H9 (cell line): ENCODE measurements at regions not wholly inside any gene's neighbourhood (a gene's known extent, or its start where the extent isn't known, plus 50 kb on each side); places are given as distances from the start of the nearest gene placed in this dataset.

Source experiments
- DNase-seq: peaks from one replicate; pipeline ENCODE4 v3.0.0-alpha.2; 2017
- H2AFZ ChIP-seq: one replicate; pipeline ENCODE4 v1.6.1; 2013; ENCODE audit warnings: mild to moderate bottlenecking, low read length, control low read depth, moderate library complexity
- H2AK5ac ChIP-seq: 2 replicates; pipeline ENCODE4 v1.6.1; 2013; ENCODE audit warnings: low read length, control low read depth, mixed read lengths; ENCODE audit not compliant: insufficient read length
- H2BK120ac ChIP-seq: one replicate; pipeline ENCODE4 v1.6.1; 2013; ENCODE audit warnings: low read depth, mild to moderate bottlenecking, low read length, control low read depth, inconsistent platforms; ENCODE audit not compliant: poor library complexity, severe bottlenecking
- H2BK12ac ChIP-seq: 2 replicates; pipeline ENCODE4 v1.6.1; 2013; ENCODE audit warnings: low read length, control low read depth, mixed read lengths, low read depth; ENCODE audit not compliant: insufficient read length
- H2BK15ac ChIP-seq: 2 replicates; pipeline ENCODE4 v1.6.1; 2013; ENCODE audit warnings: low read depth, low read length, control low read depth
- H2BK20ac ChIP-seq: one replicate; pipeline ENCODE4 v1.6.1; 2013; ENCODE audit warnings: low read depth, mild to moderate bottlenecking, low read length, control low read depth, inconsistent platforms; ENCODE audit not compliant: poor library complexity, severe bottlenecking
- H2BK5ac ChIP-seq: 2 replicates; pipeline ENCODE4 v1.6.1; 2013; ENCODE audit warnings: low read length, control low read depth, mixed read lengths; ENCODE audit not compliant: insufficient read length
- H3K14ac ChIP-seq: 2 replicates; pipeline ENCODE4 v1.6.1; 2013; ENCODE audit warnings: low read length, control low read depth; ENCODE audit not compliant: insufficient read depth
- H3K18ac ChIP-seq: 2 replicates; pipeline ENCODE4 v1.6.1; 2013; ENCODE audit warnings: low read depth, mild to moderate bottlenecking, mixed read lengths, low read length, control low read depth; ENCODE audit not compliant: insufficient read length
- H3K23ac ChIP-seq: 2 replicates; pipeline ENCODE4 v1.6.1; 2013; ENCODE audit warnings: low read length, control low read depth, mixed read lengths, low read depth; ENCODE audit not compliant: insufficient read length
- H3K23me2 ChIP-seq: 2 replicates; pipeline ENCODE4 v1.6.1; 2013; ENCODE audit warnings: low read depth, mild to moderate bottlenecking, mixed read lengths, low read length, control low read depth; ENCODE audit not compliant: insufficient read length, poor library complexity, severe bottlenecking
- H3K27ac ChIP-seq: 2 replicates; pipeline ENCODE4 v1.5.1; 2013; ENCODE audit warnings: low read length, control low read depth, mixed read lengths, low read depth; ENCODE audit not compliant: insufficient read length
- H3K27me3 ChIP-seq: 2 replicates; pipeline ENCODE4 v1.6.1; 2013; ENCODE audit warnings: low read length, control low read depth, inconsistent platforms; ENCODE audit not compliant: insufficient read depth
- H3K4ac ChIP-seq: 2 replicates; pipeline ENCODE4 v1.6.1; 2013; ENCODE audit warnings: low read depth, mild to moderate bottlenecking, control low read depth, inconsistent platforms, low read length, moderate library complexity
- H3K4me1 ChIP-seq: 2 replicates; pipeline ENCODE4 v1.6.1; 2013; ENCODE audit warnings: low read length, control low read depth, inconsistent platforms; ENCODE audit not compliant: insufficient read depth
- H3K4me2 ChIP-seq: 2 replicates; pipeline ENCODE4 v1.6.1; 2013; ENCODE audit warnings: low read length, control low read depth, mixed read lengths; ENCODE audit not compliant: insufficient read length, insufficient read depth
- H3K56ac ChIP-seq: 2 replicates; pipeline ENCODE4 v1.6.1; 2013; ENCODE audit warnings: low read depth, mild to moderate bottlenecking, mixed read lengths, low read length, control low read depth; ENCODE audit not compliant: insufficient read length
- H3K79me1 ChIP-seq: 2 replicates; pipeline ENCODE4 v1.6.1; 2013; ENCODE audit warnings: low read depth, mild to moderate bottlenecking, moderate library complexity, low read length, control low read depth, inconsistent platforms; ENCODE audit not compliant: insufficient read depth, poor library complexity, severe bottlenecking
- H3K79me2 ChIP-seq: 2 replicates; pipeline ENCODE4 v1.6.1; 2013; ENCODE audit warnings: low read length, control low read depth, inconsistent platforms; ENCODE audit not compliant: insufficient read depth
- H3K9ac ChIP-seq: 2 replicates; pipeline ENCODE4 v1.6.1; 2013; ENCODE audit warnings: low read length, control low read depth, mixed read lengths; ENCODE audit not compliant: insufficient read length; ENCODE audit errors: extremely low read depth
- H3K9me3 ChIP-seq: one replicate; pipeline ENCODE4 v1.6.1; 2013; ENCODE audit warnings: low read depth, low read length, inconsistent platforms; ENCODE audit not compliant: control insufficient read depth
- H3T11ph ChIP-seq: one replicate; pipeline ENCODE4 v1.6.1; 2013; ENCODE audit warnings: mild to moderate bottlenecking, low read length, control low read depth, inconsistent platforms
- H4K20me1 ChIP-seq: one replicate; pipeline ENCODE4 v1.6.1; 2013; ENCODE audit not compliant: control insufficient read depth, insufficient read length, insufficient read depth
- H4K5ac ChIP-seq: 2 replicates; pipeline ENCODE4 v1.6.1; 2013; ENCODE audit warnings: low read depth, mild to moderate bottlenecking, mixed read lengths, low read length, control low read depth; ENCODE audit not compliant: insufficient read length
- H4K8ac ChIP-seq: replicated peaks from 2 replicates; pipeline ENCODE4 v1.6.1; 2013; ENCODE audit warnings: low read length, control low read depth, mixed read lengths, low read depth; ENCODE audit not compliant: insufficient read length
- H4K91ac ChIP-seq: 2 replicates; pipeline ENCODE4 v1.6.1; 2013; ENCODE audit warnings: low read depth, mild to moderate bottlenecking, moderate library complexity, mixed read lengths, low read length, control low read depth; ENCODE audit not compliant: insufficient read length
- H3K27ac Mint-ChIP-seq, 3 experiments: 2 replicates in 2 of 3; 3 replicates in 1 of 3; pipeline ENCODE4 v1.8.0; 2020 to 2021; ENCODE audit warnings: mixed read lengths in 3 of 3, mild to moderate bottlenecking in 1 of 3, moderate library complexity in 1 of 3
- H3K27me3 Mint-ChIP-seq: 2 replicates; pipeline ENCODE4 v1.8.0; 2021; ENCODE audit warnings: low read depth, mild to moderate bottlenecking, moderate library complexity, mixed read lengths
- H3K36me3 Mint-ChIP-seq, 3 experiments: 2 replicates in 2 of 3; 3 replicates in 1 of 3; pipeline ENCODE4 v1.8.0; 2020 to 2021; ENCODE audit warnings: low read depth in 3 of 3, mixed read lengths in 3 of 3; ENCODE audit not compliant: insufficient read depth in 1 of 3
- H3K4me1 Mint-ChIP-seq, 2 experiments: 2 replicates each; pipeline ENCODE4 v1.8.0; 2020; ENCODE audit warnings: mixed read lengths in 2 of 2
- H3K4me3 Mint-ChIP-seq, 2 experiments: 2 replicates in 1 of 2; 3 replicates in 1 of 2; pipeline ENCODE4 v1.8.0; 2020 to 2021; ENCODE audit warnings: mild to moderate bottlenecking in 2 of 2, mixed read lengths in 2 of 2, moderate library complexity in 1 of 2
- H3K9me3 Mint-ChIP-seq, 2 experiments: 2 replicates in 1 of 2; 3 replicates in 1 of 2; pipeline ENCODE4 v1.8.0; 2020; ENCODE audit warnings: mild to moderate bottlenecking in 2 of 2, mixed read lengths in 2 of 2, moderate library complexity in 1 of 2
- CTCF ChIP-seq: fragments of 200-600 bp; sonication (generic); conservative IDR thresholded peaks from 3 replicates; pipeline ENCODE4 v1.8.0; 2021; ENCODE audit warnings: antibody characterized with exemption, mild to moderate bottlenecking
- WGBS: extraction: QIAGEN DNeasy Blood & Tissue Kit; methylation state at CpG from one replicate; pipeline ENCODE4 v1.1.7; 2013; ENCODE audit warnings: missing lambda C conversion rate, low lambda C conversion rate, mixed read lengths; ENCODE audit not compliant: insufficient read length; ENCODE audit errors: extremely low coverage; 5-methylcytosine and 5-hydroxymethylcytosine counted together

- Histone ChIP-seq H3T11ph (no peak overlapping the region), H2BK20ac (no peak overlapping the region), H3K4me1 (no peaks in the 10 kb centered on the region), H2BK15ac (no peak overlapping the region), H3K23ac (no peak overlapping the region), H2BK120ac (no peak overlapping the region), H3K9ac (no peak overlapping the region), H2BK12ac (no peak overlapping the region), H4K8ac (no peak overlapping the region), H3K23me2 (no peaks in the 10 kb centered on the region), H3K9me3 (no peaks in the 10 kb centered on the region), H3K18ac (no peak overlapping the region), H3K79me1 (no peaks in the 10 kb centered on the region), H3K27me3 (no peaks in the 10 kb centered on the region), H2BK5ac (no peak overlapping the region), H4K5ac (no peak overlapping the region), H2AK5ac (no peak overlapping the region), H3K79me2 (no peaks in the 10 kb centered on the region), H2AFZ (no peak overlapping the region), H3K56ac (no peak overlapping the region), H3K27ac (no peak overlapping the region), H4K91ac (no peak overlapping the region), H3K4ac (no peak overlapping the region), H4K20me1 (no peaks in the 10 kb centered on the region), H3K4me2 (no peak overlapping the region), H3K14ac (no peak overlapping the region)
- H3K27ac Mint-ChIP-seq, result no peak overlapping the region
- WGBS, result no CpG with 5 or more reads among the region's 1 CpG
- no peaks in the 10 kb centered on the region for H3K27me3 Mint-ChIP-seq
- H3K36me3 Mint-ChIP-seq, result 0 out of 7 replicates have a peak, but pooled peaks cover 0 to 4% (median under 1%) of the 10 kb centered on the region in 3 experiments
- DNase-seq, result no peak
- H3K4me1 Mint-ChIP-seq, result peaks cover 0 to 3% of the 10 kb centered on the region in 2 experiments; a peak in 1 of 4 replicates
- no peak overlapping the region for H3K4me3 Mint-ChIP-seq
- H3K9me3 Mint-ChIP-seq, result peaks cover 9 to 10% of the 10 kb centered on the region in 2 experiments; a peak in 2 of 5 replicates
- TF ChIP-seq CTCF, result no peak
Observed at GRCh38 chr4:22170353-22170752, 221.8 kb upstream of the KCNIP4 start.
